A549 (cell line): ENCODE measurements at regions not wholly inside any gene's neighbourhood (a gene's known extent, or its start where the extent isn't known, plus 50 kb on each side); places are given as distances from the start of the nearest gene placed in this dataset.

Source experiments
- ATAC-seq, 2 experiments: fragments of 200-7000 bp in 1 of 2; fragments of >200 bp in 1 of 2; cut with Nextera tagmentation in 1 of 2; cut with Tn5 transposase in 1 of 2; 3 replicates each; pipeline versions ENCODE4 v1.8.0 to v1.9.1; 2018 to 2020; ENCODE audit warnings: mild to moderate bottlenecking in 1 of 2, moderate library complexity in 1 of 2
- CTCF ChIA-PET: fragments of 300-600 bp; sonication (Branson Sonifier 250); formaldehyde crosslinking; extraction: SDS; loops from one replicate; lab custom pipeline; 2021; ENCODE audit warnings: antibody characterized with exemption, inconsistent platforms; lab: Yijun Ruan, JAX
- POLR2A ChIA-PET: fragments of 350-600 bp; formaldehyde crosslinking; extraction: SDS; loops from one replicate; lab custom pipeline; 2021; ENCODE audit warnings: antibody characterized with exemption, inconsistent platforms; lab: Yijun Ruan, JAX
- DNase-seq, 2 experiments: peaks; one replicate each; pipeline versions ENCODE4 v3.0.0 to v3.0.0-alpha.2; 2011 to 2016; ENCODE audit warnings: low read depth in 1 of 2, low spot score in 1 of 2
- FAIRE-seq: peaks from 2 replicates; lab custom pipeline; 2011; peaks lifted over from hg19 to GRCh38; lab: Jason Lieb, UNC
- H3K27ac ChIP-seq, 2 experiments: fragments of >200 bp; sonication (Bioruptor Twin); formaldehyde crosslinking; 3 replicates each; pipeline ENCODE4 v1.5.1; 2016 to 2017
- H3K4me1 ChIP-seq: fragments of >200 bp; sonication (Bioruptor Twin); formaldehyde crosslinking; 3 replicates; pipeline ENCODE4 v1.6.1; 2016
- H3K4me2 ChIP-seq: fragments of >200 bp; sonication (Bioruptor Twin); formaldehyde crosslinking; 3 replicates; pipeline ENCODE4 v1.6.1; 2016
- H3K4me3 ChIP-seq: fragments of >200 bp; sonication (Bioruptor Twin); formaldehyde crosslinking; 3 replicates; pipeline ENCODE4 v1.5.1; 2016
- H3K9me3 ChIP-seq: fragments of >200 bp; sonication (Bioruptor Twin); formaldehyde crosslinking; 3 replicates; pipeline ENCODE4 v1.6.1; 2016
- ATOH8 ChIP-seq: fragments of 250-450 bp; sonication (Bioruptor Pico); IDR thresholded peaks from 2 replicates; pipeline ENCODE4 v1.5.0; 2020; ENCODE audit warnings: low read depth, mild to moderate bottlenecking, moderate library complexity
- BHLHE40 ChIP-seq: IDR thresholded peaks from 2 replicates; pipeline ENCODE4 v1.6.1; 2012; ENCODE audit warnings: low read depth, low read length, inconsistent platforms
- CBX8 ChIP-seq: fragments of 200-600 bp; sonication (generic); IDR thresholded peaks from 2 replicates; pipeline ENCODE4 v1.6.1; 2016
- CHD2 ChIP-seq: fragments of 150-350 bp; IDR thresholded peaks from 2 replicates; pipeline ENCODE4 v1.6.1; 2014; ENCODE audit warnings: low read length; ENCODE audit not compliant: partially characterized antibody
- ESRRA ChIP-seq: fragments of 150-350 bp; IDR thresholded peaks from 2 replicates; pipeline ENCODE4 v1.6.1; 2014; ENCODE audit warnings: mild to moderate bottlenecking, low read length, borderline replicate concordance
- GATA3 ChIP-seq: IDR thresholded peaks from 2 replicates; pipeline ENCODE4 v1.6.1; 2012; ENCODE audit warnings: borderline replicate concordance
- HDAC2 ChIP-seq: fragments of 200-600 bp; sonication (generic); IDR thresholded peaks from 2 replicates; pipeline ENCODE4 v1.6.1; 2016
- HES2 ChIP-seq: fragments of >200 bp; sonication (Bioruptor Twin); formaldehyde crosslinking; IDR thresholded peaks from 2 replicates; pipeline ENCODE4 v1.6.1; 2016
- HMGXB4 ChIP-seq: fragments of 250-450 bp; sonication (Bioruptor Pico); IDR thresholded peaks from 2 replicates; pipeline ENCODE4 v1.5.0; 2021; ENCODE audit warnings: mild to moderate bottlenecking, moderate library complexity, borderline replicate concordance
- JUN ChIP-seq, 2 experiments: fragments of >200 bp; sonication (Bioruptor Twin); formaldehyde crosslinking; IDR thresholded peaks; 2 replicates in 1 of 2; 3 replicates in 1 of 2; pipeline ENCODE4 v1.6.1; 2016 to 2017
- KDM1A ChIP-seq: fragments of 200-600 bp; sonication (generic); IDR thresholded peaks from 2 replicates; pipeline ENCODE4 v1.6.1; 2016; ENCODE audit warnings: low read depth, mild to moderate bottlenecking
- MAFK ChIP-seq: fragments of 450-650 bp; IDR thresholded peaks from 2 replicates; pipeline ENCODE4 v1.6.1; 2014; ENCODE audit not compliant: partially characterized antibody
- MAX ChIP-seq: IDR thresholded peaks from 2 replicates; pipeline ENCODE4 v1.6.1; 2012
- MAZ ChIP-seq: fragments of 150-350 bp; IDR thresholded peaks from 2 replicates; pipeline ENCODE4 v1.6.1; 2014; ENCODE audit warnings: antibody characterized with exemption, low read depth, low read length, borderline replicate concordance
- NFE2L2 ChIP-seq: fragments of 150-350 bp; conservative IDR thresholded peaks from 2 replicates; pipeline ENCODE4 v1.6.1; 2014; ENCODE audit warnings: low read length
- NPAS2 ChIP-seq: fragments of 250-450 bp; sonication (Bioruptor Pico); IDR thresholded peaks from 2 replicates; pipeline ENCODE4 v1.8.0; 2022; ENCODE audit warnings: mild to moderate bottlenecking, moderate library complexity, borderline replicate concordance
- NR3C1 ChIP-seq: fragments of >200 bp; sonication (Bioruptor Twin); formaldehyde crosslinking; IDR thresholded peaks from 3 replicates; pipeline ENCODE4 v1.6.1; 2017
- PBX3 ChIP-seq: IDR thresholded peaks from 2 replicates; pipeline ENCODE4 v1.6.1; 2012
- PHF8 ChIP-seq: fragments of 200-600 bp; sonication (generic); IDR thresholded peaks from 2 replicates; pipeline ENCODE4 v1.6.1; 2016; ENCODE audit warnings: low read depth, mild to moderate bottlenecking, antibody characterized with exemption, moderate library complexity, borderline replicate concordance
- POLR2A ChIP-seq: IDR thresholded peaks from 2 replicates; pipeline ENCODE4 v1.6.1; 2012; ENCODE audit warnings: mild to moderate bottlenecking, low read length
- POLR2AphosphoS2 ChIP-seq: conservative IDR thresholded peaks from 2 replicates; pipeline ENCODE4 v1.6.1; 2012; ENCODE audit warnings: low read length, improper control_type of control experiment, inconsistent platforms
- RAD21 ChIP-seq, 2 experiments: fragments of >200 bp in 1 of 2; sonication (Bioruptor Twin) in 1 of 2; formaldehyde crosslinking in 1 of 2; IDR thresholded peaks in 1 of 2; conservative IDR thresholded peaks in 1 of 2; 2 replicates in 1 of 2; 3 replicates in 1 of 2; pipeline ENCODE4 v1.6.1; 2012 to 2018; ENCODE audit warnings: inconsistent platforms in 1 of 2
- REST ChIP-seq: fragments of 200-600 bp; sonication (generic); IDR thresholded peaks from 2 replicates; pipeline ENCODE4 v1.6.1; 2016; ENCODE audit warnings: antibody characterized with exemption, mild to moderate bottlenecking, moderate library complexity
- RFX5 ChIP-seq: fragments of 450-650 bp; IDR thresholded peaks from 2 replicates; pipeline ENCODE4 v1.7.1; 2014; ENCODE audit warnings: antibody characterized with exemption, mild to moderate bottlenecking, moderate library complexity
- SMC3 ChIP-seq: fragments of >200 bp; sonication (Bioruptor Twin); formaldehyde crosslinking; IDR thresholded peaks from 3 replicates; pipeline ENCODE4 v1.6.1; 2018; ENCODE audit warnings: inconsistent platforms
- TFCP2L1 ChIP-seq: fragments of 250-450 bp; sonication (Bioruptor Pico); IDR thresholded peaks from 2 replicates; pipeline ENCODE4 v1.5.0; 2021; ENCODE audit warnings: mild to moderate bottlenecking
- ZC3H11A ChIP-seq: fragments of 450-650 bp; IDR thresholded peaks from 2 replicates; pipeline ENCODE4 v1.6.1; 2014; ENCODE audit warnings: antibody characterized with exemption, mild to moderate bottlenecking
- ZNF302 ChIP-seq: fragments of 250-450 bp; sonication (Bioruptor Pico); IDR thresholded peaks from 2 replicates; pipeline ENCODE4 v1.9.0; 2021; ENCODE audit warnings: inconsistent platforms, mild to moderate bottlenecking, moderate library complexity
- ZSCAN20 ChIP-seq: fragments of 250-450 bp; sonication (Bioruptor Pico); IDR thresholded peaks from 2 replicates; pipeline ENCODE4 v1.8.0; 2022; ENCODE audit warnings: mild to moderate bottlenecking, moderate library complexity
- WGBS: methylation state at CpG from one replicate; pipeline ENCODE4 v1.1.6; 2017; ENCODE audit errors: missing lambda C conversion rate; 5-methylcytosine and 5-hydroxymethylcytosine counted together

- no peaks in the 10 kb centered on the region for H3K4me1 ChIP-seq
- no peak overlapping the region for H3K4me2 ChIP-seq
- no peak overlapping the region for H3K4me3 ChIP-seq
- no peak for FAIRE-seq
- CTCF ChIA-PET: no interaction called here
- WGBS: 35% methylated on average over 4 of the region's 4 CpGs
- peaks cover 2% of the 10 kb centered on the region; the same call in 1 of the 3 replicates for H3K9me3 ChIP-seq
- ATAC-seq: no peak
- TF ChIP-seq PHF8: no peak
- TF ChIP-seq POLR2AphosphoS2: no peak
- no peak for TF ChIP-seq MAFK
- TF ChIP-seq SMC3: no peak
- no peak for TF ChIP-seq RFX5
- no peak for TF ChIP-seq KDM1A
- TF ChIP-seq PBX3: no peak
- no peak for TF ChIP-seq ZNF302
- no peak for TF ChIP-seq NFE2L2
- no peak for TF ChIP-seq ZSCAN20 (CRISPR knock-in tag)
- TF ChIP-seq BHLHE40: no peak
- no peak for TF ChIP-seq MAZ
- TF ChIP-seq HMGXB4 (CRISPR knock-in tag): no peak
- no peak for TF ChIP-seq HES2
- TF ChIP-seq ESRRA: no peak
- TF ChIP-seq NPAS2 (CRISPR knock-in tag): no peak
- no peak for TF ChIP-seq MAX
- no peak for TF ChIP-seq CBX8
- no peak for TF ChIP-seq JUN (IDR thresholded peaks at IDR 0.05)
- no peak for TF ChIP-seq TFCP2L1 (CRISPR knock-in tag)
- TF ChIP-seq, all 56 proteins: peak for 0
- POLR2A ChIA-PET: no interaction called here
- H3K27ac ChIP-seq: no peak overlapping the region
- no peak for DNase-seq
Measured at GRCh38 chr2:236814593-236814992, 245.0 kb downstream of the ACKR3 start.

GRCh38 chr2:236815746-236816145, 246.1 kb downstream of the ACKR3 start:
- CTCF ChIA-PET: interaction anchor here (0.5 kb wide), 1 partner anchor 1824 kb away, joined by 3 read pairs; no protein-coding TSS in a partner anchor
- FAIRE-seq (no peak), DNase-seq (no peak)
- no peaks in the 10 kb centered on the region for H3K9me3 ChIP-seq
- TF ChIP-seq HDAC2: no peak
- no peak for TF ChIP-seq CHD2
- no peak for TF ChIP-seq SMC3
- no peak for TF ChIP-seq HMGXB4 (CRISPR knock-in tag)
- no peak for TF ChIP-seq NR3C1
- TF ChIP-seq REST: no peak
- TF ChIP-seq ATOH8 (CRISPR knock-in tag): no peak
- TF ChIP-seq RAD21 (conservative IDR thresholded peaks at IDR 0.05 in 1 of 2, IDR thresholded peaks at IDR 0.05 in 1 of 2): no peak
- TF ChIP-seq GATA3: no peak
- TF ChIP-seq ZC3H11A: no peak
- no peak for TF ChIP-seq BHLHE40
- TF ChIP-seq POLR2A: no peak
- TF ChIP-seq, all 56 proteins: peak for 0
- Histone ChIP-seq H3K4me2 (no peak overlapping the region), H3K4me1 (no peaks in the 10 kb centered on the region), H3K27ac (no peak overlapping the region), H3K4me3 (no peak overlapping the region)
- POLR2A ChIA-PET: no interaction called here
- ATAC-seq: no peak
- WGBS: 47% methylated on average over 7 of the region's 8 CpGs
